H1 (cell line): ENCODE measurements at regions not wholly inside any gene's neighbourhood (a gene's known extent, or its start where the extent isn't known, plus 50 kb on each side); places are given as distances from the start of the nearest gene placed in this dataset.
A peak's percentile ranks its signal among the peaks of the same experiment; 100 is the strongest.

ENCODE experiments used
- ASH2L ChIP-seq: fragments of 200-600, 300-600 bp; sonication (generic); IDR thresholded peaks from one replicate; pipeline ENCODE4 v1.7.1; 2017; ENCODE audit warnings: low read length
- BCL11A ChIP-seq, 2 experiments: IDR thresholded peaks; one replicate each; pipeline ENCODE4 v1.6.1; 2011; ENCODE audit warnings: low read depth in 2 of 2, low read length in 2 of 2, mild to moderate bottlenecking in 2 of 2
- FOSL1 ChIP-seq: IDR thresholded peaks from 2 replicates; pipeline ENCODE4 v1.6.1; 2011; ENCODE audit warnings: mild to moderate bottlenecking, low read depth, low read length, moderate library complexity; ENCODE audit not compliant: insufficient read depth
- RFX5 ChIP-seq: IDR thresholded peaks from 2 replicates; pipeline ENCODE4 v1.6.1; 2011; ENCODE audit warnings: low read depth, low read length, improper control_type of control experiment, borderline replicate concordance
- RNF2 ChIP-seq: fragments of 200-900, 300-1000 bp; sonication (generic); IDR thresholded peaks from 2 replicates; pipeline ENCODE4 v1.7.1; 2016; ENCODE audit warnings: borderline replicate concordance, low read depth, mild to moderate bottlenecking, antibody characterized with exemption, low read length; ENCODE audit not compliant: poor library complexity, severe bottlenecking; ENCODE audit errors: missing control alignments
- SIRT6 ChIP-seq: IDR thresholded peaks from one replicate; pipeline ENCODE4 v1.7.1; 2012; ENCODE audit warnings: low read length, inconsistent platforms
- TEAD4 ChIP-seq: IDR thresholded peaks from 2 replicates; pipeline ENCODE4 v1.6.1; 2012; ENCODE audit warnings: low read depth, low read length, inconsistent platforms, mixed read lengths

DNA sequence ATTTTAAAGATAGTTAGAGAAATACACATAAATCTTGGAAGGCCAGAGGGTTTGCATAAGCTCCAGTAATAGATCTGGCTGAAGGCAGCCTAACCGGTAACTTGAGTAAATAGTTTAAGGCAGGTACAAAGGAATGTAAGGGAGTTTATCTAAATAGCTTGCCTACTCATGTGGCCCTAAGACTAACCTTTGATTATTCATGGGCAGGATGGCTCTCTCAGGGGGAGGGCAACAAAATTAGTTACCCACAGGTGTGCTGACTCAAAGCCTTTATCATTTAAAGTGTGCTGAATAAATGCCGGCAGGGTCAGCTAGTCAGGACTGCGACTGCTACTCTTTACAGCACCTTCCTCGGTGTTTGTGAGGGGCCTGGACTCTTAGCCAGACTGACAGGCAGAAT lies 761.3 kb upstream of the KIF2B start (continued):
- TF ChIP-seq SIRT6 (no peak), FOSL1 (no peak), RNF2 (no peak), RFX5 (no peak), TEAD4 (peak; percentile 21; the same call in 1 of the 2 replicates), BCL11A (IDR thresholded peaks at IDR 0.05; ENCODE audit: low read depth in 2 of 2, low read length in 2 of 2) (peak in 1 of 2 experiments; percentile 34), ASH2L (peak; percentile 23)
